ENCODE measurements at regions not wholly inside any gene's neighbourhood (a gene's known extent, or its start where the extent isn't known, plus 50 kb on each side); places are given as distances from the start of the nearest gene placed in this dataset.

DNA sequence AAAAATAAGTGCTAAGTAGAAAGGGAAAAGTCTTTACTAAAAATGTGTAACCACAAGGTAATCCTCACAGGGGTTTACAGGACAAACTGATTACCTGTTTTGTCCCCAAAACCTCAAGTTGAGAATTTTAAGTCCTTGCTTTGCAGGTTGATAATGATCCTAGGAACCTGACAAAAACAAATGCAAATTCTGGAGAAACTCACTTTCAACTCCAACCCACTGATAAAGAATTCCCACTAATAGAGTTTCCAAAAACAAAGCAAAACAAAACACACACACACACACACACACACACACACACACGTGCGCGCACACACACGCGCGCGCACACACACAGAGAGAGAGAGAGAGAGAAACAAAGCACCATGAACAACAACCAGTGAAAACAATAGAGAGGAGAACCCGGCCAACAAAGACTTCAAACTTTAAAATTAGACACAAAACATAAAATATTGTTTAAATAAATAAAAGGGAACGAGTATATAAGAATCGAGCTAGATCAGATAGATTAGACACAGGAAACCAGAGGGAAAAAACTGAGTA lies 187.0 kb upstream of the FOXN3 start:
- H3K36me3 ChIP-seq (ENCODE audit: insufficient read depth, low read length): peaks cover 9% of the 10 kb centered on the region; the same call in 1 of the 2 replicates
- no peak overlapping the region for H3K4me3 ChIP-seq (ENCODE audit: low read depth, low read length)
- no peaks in the 10 kb centered on the region for H3K27me3 ChIP-seq (ENCODE audit: insufficient read depth, low read length)
- H3K79me2 ChIP-seq (ENCODE audit: control insufficient read depth, insufficient read depth, low read length, unreplicated experiment): peaks cover 20% of the 10 kb centered on the region
- H2AFZ ChIP-seq (ENCODE audit: low read length, unreplicated experiment): no peak overlapping the region
- no peaks in the 10 kb centered on the region for H3K4me1 ChIP-seq (ENCODE audit: control insufficient read depth, insufficient read depth, low read length, unreplicated experiment)
- no peak overlapping the region for H3K27ac ChIP-seq (ENCODE audit: low read depth, low read length)

DNA sequence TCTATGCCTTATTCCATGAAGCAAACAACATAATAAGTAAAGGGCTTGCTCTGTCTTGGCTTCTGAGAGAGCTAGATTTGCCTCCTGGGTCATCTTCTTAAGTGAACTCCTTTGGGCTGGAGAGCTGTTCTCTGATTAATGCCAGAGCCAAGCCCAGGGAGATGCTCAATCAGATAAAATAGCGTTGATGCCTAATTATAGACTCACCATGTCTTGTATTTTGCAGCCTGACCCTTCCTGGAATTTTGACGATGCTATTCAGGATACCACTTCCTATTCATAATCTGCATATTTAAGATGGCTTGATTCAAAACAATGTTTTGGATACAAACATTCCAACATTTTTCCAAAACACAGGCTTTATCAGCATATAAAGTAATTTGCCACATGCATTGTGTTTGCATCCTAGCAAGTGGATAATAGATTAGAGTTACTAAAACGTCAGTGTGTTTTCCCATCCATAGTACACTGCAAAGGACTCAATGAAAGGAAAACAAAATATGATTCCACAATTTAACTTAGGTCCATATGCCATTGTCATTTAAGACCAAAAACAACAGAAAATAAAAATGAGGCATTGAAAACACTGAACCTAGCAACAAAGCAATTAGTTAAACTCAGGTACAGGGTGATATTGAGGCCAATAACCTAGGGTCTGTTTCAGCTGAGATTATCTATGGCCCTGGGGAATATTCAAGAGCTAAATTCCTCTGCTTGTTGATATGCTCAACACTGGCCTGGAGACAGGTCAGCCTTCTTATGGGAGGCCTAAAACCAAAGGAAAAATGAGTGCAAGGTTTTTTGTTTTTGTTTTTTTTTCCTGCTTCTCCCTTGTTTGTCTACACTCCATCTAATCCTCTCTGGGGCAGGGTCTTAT lies 184.2 kb upstream of the FOXN3 start:
- peaks cover 24% of the 10 kb centered on the region for H3K36me3 ChIP-seq (ENCODE audit: insufficient read depth, low read length)
- no peak overlapping the region for H3K27ac ChIP-seq (ENCODE audit: low read depth, low read length)
- H3K4me1 ChIP-seq (ENCODE audit: control insufficient read depth, insufficient read depth, low read length, unreplicated experiment): no peaks in the 10 kb centered on the region
- no peaks in the 10 kb centered on the region for H3K27me3 ChIP-seq (ENCODE audit: insufficient read depth, low read length)
- peaks cover 15% of the 10 kb centered on the region for H3K79me2 ChIP-seq (ENCODE audit: control insufficient read depth, insufficient read depth, low read length, unreplicated experiment)
- no peak overlapping the region for H3K4me3 ChIP-seq (ENCODE audit: low read depth, low read length)
- H2AFZ ChIP-seq (ENCODE audit: low read length, unreplicated experiment): no peak overlapping the region

DNA sequence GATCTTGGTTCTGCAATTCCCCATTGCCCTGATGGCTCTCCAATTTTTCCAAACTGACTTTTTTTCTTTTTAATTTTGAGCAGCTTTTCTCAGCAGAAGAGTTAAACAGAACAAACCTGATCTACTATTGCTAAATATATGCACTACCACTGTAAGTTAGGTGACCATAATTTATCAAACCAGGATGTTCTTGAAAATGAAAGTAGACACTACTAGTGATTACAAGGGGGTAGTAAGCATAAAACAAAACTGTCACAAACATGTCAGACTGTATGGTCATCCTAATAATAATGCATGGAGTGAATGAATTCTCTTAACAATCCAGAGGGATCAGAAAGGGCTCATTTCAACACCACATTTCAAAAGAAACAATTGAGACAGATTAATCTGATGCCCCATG lies 183.0 kb upstream of the FOXN3 start:
- Histone ChIP-seq H3K27ac (ENCODE audit: low read depth, low read length) (no peak overlapping the region), H3K4me3 (ENCODE audit: low read depth, low read length) (no peak overlapping the region), H3K79me2 (ENCODE audit: control insufficient read depth, insufficient read depth, low read length, unreplicated experiment) (peaks cover 15% of the 10 kb centered on the region), H2AFZ (ENCODE audit: low read length, unreplicated experiment) (no peak overlapping the region), H3K4me1 (ENCODE audit: control insufficient read depth, insufficient read depth, low read length, unreplicated experiment) (no peaks in the 10 kb centered on the region), H3K36me3 (ENCODE audit: insufficient read depth, low read length) (peaks cover 24% of the 10 kb centered on the region), H3K27me3 (ENCODE audit: insufficient read depth, low read length) (no peaks in the 10 kb centered on the region)

DNA sequence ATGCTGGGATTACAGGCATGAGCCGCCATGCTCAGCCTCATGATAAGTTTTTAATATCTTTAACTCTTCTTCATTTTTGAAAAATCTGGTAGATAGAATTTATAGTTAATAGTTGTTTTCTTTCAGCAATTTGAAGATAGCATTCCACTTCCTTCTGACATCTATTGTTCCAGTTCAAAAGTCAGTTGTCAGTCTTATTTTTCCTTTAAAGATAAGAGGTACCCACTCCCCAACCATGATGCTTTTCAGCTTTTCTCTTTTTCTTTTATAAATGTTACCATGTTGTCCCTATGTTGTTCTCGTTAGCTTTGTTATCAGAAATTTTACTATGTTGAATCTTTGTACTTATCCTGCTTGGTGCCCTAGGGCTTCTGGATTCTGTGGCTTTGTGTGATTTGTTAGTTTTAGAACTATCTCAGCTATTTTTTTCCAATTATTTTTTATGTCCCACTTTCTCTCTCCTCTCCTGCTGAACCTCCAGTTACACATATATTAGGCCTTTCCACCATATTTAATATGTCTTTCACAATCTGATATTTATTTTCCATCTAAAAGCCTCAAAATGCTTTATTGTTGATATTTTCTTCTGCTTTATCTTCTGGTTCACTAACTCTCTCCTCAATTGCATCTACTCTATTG lies 181.6 kb upstream of the FOXN3 start:
- H3K27ac ChIP-seq (ENCODE audit: low read depth, low read length): no peak overlapping the region
- peaks cover 12% of the 10 kb centered on the region for H3K79me2 ChIP-seq (ENCODE audit: control insufficient read depth, insufficient read depth, low read length, unreplicated experiment)
- H3K27me3 ChIP-seq (ENCODE audit: insufficient read depth, low read length): no peaks in the 10 kb centered on the region
- no peaks in the 10 kb centered on the region for H3K4me1 ChIP-seq (ENCODE audit: control insufficient read depth, insufficient read depth, low read length, unreplicated experiment)
- peaks cover 28% of the 10 kb centered on the region for H3K36me3 ChIP-seq (ENCODE audit: insufficient read depth, low read length)
- no peak overlapping the region for H2AFZ ChIP-seq (ENCODE audit: low read length, unreplicated experiment)
- no peak overlapping the region for H3K4me3 ChIP-seq (ENCODE audit: low read depth, low read length)

DNA sequence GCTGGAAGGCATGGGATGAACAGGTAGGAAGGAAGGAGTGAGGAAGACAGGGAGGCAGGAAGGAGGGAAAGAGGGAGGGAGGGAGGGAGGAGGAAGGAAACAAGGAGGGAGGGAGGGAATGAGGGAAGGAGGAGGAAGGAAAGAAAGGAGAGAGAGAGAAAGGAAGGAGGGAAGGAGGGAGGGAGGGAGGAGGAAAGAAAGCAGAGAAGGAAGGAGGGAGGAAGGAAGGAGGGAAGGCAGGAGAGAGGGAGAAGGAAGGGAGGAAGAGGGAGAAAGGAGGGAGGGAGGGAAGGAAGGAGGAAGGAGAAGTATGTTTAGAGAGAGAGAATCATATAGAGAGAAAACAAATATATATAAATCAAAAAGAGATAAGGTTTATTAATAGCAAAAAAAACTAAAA lies 175.9 kb upstream of the FOXN3 start:
- Histone ChIP-seq H2AFZ (ENCODE audit: low read length, unreplicated experiment) (no peak overlapping the region), H3K27ac (ENCODE audit: low read depth, low read length) (no peak overlapping the region), H3K36me3 (ENCODE audit: insufficient read depth, low read length) (peaks cover 21% of the 10 kb centered on the region), H3K4me3 (ENCODE audit: low read depth, low read length) (no peak overlapping the region), H3K4me1 (ENCODE audit: control insufficient read depth, insufficient read depth, low read length, unreplicated experiment) (no peaks in the 10 kb centered on the region), H3K79me2 (ENCODE audit: control insufficient read depth, insufficient read depth, low read length, unreplicated experiment) (no peaks in the 10 kb centered on the region), H3K27me3 (ENCODE audit: insufficient read depth, low read length) (no peaks in the 10 kb centered on the region)

DNA sequence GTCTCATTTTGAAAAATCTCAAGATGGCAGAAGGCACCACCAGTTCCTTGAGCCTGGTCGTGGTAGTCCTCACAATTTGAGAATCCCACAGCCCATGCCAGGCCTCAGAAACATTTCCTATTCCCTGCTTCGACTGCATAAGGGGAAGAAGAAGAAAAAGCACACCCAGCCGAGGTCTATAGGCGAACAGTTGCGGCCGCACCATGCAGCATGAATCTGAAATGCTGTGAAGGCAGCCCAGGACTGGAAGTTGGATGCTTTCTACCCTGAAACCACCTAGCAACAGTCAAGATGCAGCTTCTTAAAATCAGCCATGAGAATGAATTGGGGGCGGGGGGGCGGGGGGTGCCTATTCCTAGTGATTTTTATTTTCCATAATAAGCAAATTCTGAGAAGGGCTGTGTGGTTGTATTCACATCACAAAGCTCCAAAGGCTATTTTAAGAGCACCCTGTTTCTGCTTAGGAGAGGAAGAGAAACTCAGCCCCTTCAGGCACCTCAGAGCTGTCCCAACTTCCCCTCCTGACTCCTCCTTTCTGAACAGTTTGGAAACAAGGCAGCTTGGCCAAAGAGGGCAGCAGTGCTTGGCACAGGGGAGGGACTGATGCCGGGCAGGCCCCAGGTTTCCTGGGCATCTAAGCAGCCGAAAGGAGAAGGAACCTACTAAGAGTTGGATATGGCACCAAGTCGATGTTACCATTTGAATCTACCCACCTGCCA lies 172.5 kb upstream of the FOXN3 start:
- H3K27me3 ChIP-seq (ENCODE audit: insufficient read depth, low read length): no peaks in the 10 kb centered on the region
- no peak overlapping the region for H3K4me3 ChIP-seq (ENCODE audit: low read depth, low read length)
- no peak overlapping the region for H3K27ac ChIP-seq (ENCODE audit: low read depth, low read length)
- H3K4me1 ChIP-seq (ENCODE audit: control insufficient read depth, insufficient read depth, low read length, unreplicated experiment): no peaks in the 10 kb centered on the region
- H3K79me2 ChIP-seq (ENCODE audit: control insufficient read depth, insufficient read depth, low read length, unreplicated experiment): no peaks in the 10 kb centered on the region
- H2AFZ ChIP-seq (ENCODE audit: low read length, unreplicated experiment): no peak overlapping the region
- H3K36me3 ChIP-seq (ENCODE audit: insufficient read depth, low read length): peaks cover 11% of the 10 kb centered on the region

DNA sequence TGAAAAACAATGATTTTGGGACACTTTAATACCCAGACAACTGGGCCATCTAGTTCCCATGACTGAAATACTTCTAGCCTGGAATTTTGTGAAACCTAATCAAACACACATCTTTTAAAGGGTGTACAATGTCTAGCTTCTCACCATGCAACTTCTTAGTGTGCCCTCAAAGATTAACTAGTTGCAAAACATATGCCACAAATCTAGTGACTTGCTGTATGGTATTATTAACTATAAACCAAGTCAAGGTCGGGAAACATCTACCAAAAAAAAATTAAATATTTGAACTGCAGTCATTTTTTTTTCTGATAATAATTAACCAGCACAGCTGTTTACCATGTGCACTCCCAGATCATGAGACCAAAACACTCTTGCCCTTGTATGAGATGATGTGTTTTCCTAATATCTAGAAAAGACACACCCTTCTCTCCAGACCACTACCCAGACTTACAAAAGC lies 171.8 kb upstream of the FOXN3 start:
- Histone ChIP-seq H3K36me3 (ENCODE audit: insufficient read depth, low read length) (peaks cover 7% of the 10 kb centered on the region), H3K4me1 (ENCODE audit: control insufficient read depth, insufficient read depth, low read length, unreplicated experiment) (no peaks in the 10 kb centered on the region), H3K79me2 (ENCODE audit: control insufficient read depth, insufficient read depth, low read length, unreplicated experiment) (no peaks in the 10 kb centered on the region), H3K27me3 (ENCODE audit: insufficient read depth, low read length) (no peaks in the 10 kb centered on the region), H3K4me3 (ENCODE audit: low read depth, low read length) (no peak overlapping the region), H2AFZ (ENCODE audit: low read length, unreplicated experiment) (no peak overlapping the region), H3K27ac (ENCODE audit: low read depth, low read length) (no peak overlapping the region)

DNA sequence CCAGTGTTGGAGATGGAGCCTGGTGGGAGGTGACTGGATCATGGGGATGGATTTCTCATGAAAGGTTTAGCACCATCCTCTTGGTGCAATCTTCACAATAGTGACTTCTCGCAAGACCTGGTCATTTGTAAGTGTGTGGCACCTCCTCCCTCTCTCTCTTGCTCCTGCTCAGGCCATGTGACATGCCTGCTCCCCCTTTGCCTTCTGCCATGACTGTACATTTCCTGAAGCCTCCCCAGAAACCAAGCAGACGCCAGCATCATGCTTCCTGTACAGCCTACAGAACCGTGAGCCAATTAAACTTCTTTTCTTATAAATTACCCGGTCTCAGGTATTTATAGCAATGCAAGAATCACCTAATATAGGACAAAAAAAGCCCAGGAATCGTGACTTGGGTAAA lies 171.0 kb upstream of the FOXN3 start:
- Histone ChIP-seq H2AFZ (ENCODE audit: low read length, unreplicated experiment) (no peak overlapping the region), H3K27me3 (ENCODE audit: insufficient read depth, low read length) (no peaks in the 10 kb centered on the region), H3K27ac (ENCODE audit: low read depth, low read length) (no peak overlapping the region), H3K36me3 (ENCODE audit: insufficient read depth, low read length) (peaks cover 7% of the 10 kb centered on the region), H3K4me1 (ENCODE audit: control insufficient read depth, insufficient read depth, low read length, unreplicated experiment) (no peaks in the 10 kb centered on the region), H3K79me2 (ENCODE audit: control insufficient read depth, insufficient read depth, low read length, unreplicated experiment) (no peaks in the 10 kb centered on the region), H3K4me3 (ENCODE audit: low read depth, low read length) (no peak overlapping the region)

DNA sequence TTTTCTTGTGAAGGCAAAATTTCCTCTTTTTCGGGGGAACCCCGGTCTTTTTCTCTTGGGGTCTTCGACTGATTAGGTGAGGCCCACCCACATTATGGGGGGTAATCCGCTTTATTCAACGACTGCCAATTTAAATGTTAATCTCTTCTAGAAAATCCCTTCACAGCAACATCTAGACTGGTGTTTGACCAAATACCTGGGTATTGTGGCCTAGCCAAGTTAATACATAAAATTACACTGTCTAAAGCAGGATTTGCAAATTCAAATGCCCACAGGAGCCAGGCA lies 170.0 kb upstream of the FOXN3 start:
- Histone ChIP-seq H3K36me3 (ENCODE audit: insufficient read depth, low read length) (peaks cover 7% of the 10 kb centered on the region), H3K27me3 (ENCODE audit: insufficient read depth, low read length) (no peaks in the 10 kb centered on the region), H3K79me2 (ENCODE audit: control insufficient read depth, insufficient read depth, low read length, unreplicated experiment) (no peaks in the 10 kb centered on the region), H3K27ac (ENCODE audit: low read depth, low read length) (no peak overlapping the region), H3K4me1 (ENCODE audit: control insufficient read depth, insufficient read depth, low read length, unreplicated experiment) (no peaks in the 10 kb centered on the region), H3K4me3 (ENCODE audit: low read depth, low read length) (no peak overlapping the region), H2AFZ (ENCODE audit: low read length, unreplicated experiment) (no peak overlapping the region)

DNA sequence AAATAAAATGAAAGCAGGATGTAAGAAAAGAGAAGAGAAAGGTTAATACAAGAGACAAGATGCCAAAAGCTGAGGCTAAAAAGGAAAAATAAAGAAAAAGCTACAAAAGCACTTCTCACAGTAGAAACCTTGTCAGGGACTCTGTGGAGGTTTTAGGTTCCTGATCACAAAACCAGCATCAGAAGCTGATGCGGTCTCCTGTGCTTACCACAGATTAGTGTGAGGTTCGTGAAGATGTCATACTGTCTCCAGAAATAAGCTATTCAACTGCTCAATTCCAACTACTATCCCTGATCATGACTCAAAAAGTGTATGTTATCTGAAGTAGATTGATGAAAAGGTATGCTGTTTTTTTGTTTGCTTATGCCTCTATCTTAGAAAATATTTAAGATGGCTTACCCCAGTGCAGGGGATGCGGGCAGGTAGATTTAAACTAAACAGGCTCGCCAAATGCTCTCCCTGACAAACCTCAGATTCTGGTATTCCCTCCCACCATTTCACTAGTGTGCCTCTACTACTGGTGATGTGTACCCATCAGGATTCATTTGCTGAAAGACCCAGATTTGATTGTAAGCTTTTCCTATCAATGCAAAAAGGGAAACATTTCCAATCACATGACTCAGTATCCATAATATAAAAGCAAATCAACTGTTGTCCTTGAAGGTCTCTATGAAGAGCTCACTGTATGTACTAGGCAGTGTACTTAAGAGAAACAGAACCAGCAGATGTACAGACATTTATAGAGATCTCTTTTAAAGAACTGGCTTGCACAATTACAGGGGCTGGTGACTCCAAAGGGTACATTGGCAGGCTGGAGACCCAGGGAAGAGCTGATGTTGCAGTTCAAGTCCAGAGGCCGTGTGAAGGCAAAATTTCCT lies 169.5 kb upstream of the FOXN3 start:
- Histone ChIP-seq H3K27me3 (ENCODE audit: insufficient read depth, low read length) (no peaks in the 10 kb centered on the region), H2AFZ (ENCODE audit: low read length, unreplicated experiment) (no peak overlapping the region), H3K36me3 (ENCODE audit: insufficient read depth, low read length) (peaks cover 5% of the 10 kb centered on the region), H3K4me1 (ENCODE audit: control insufficient read depth, insufficient read depth, low read length, unreplicated experiment) (no peaks in the 10 kb centered on the region), H3K79me2 (ENCODE audit: control insufficient read depth, insufficient read depth, low read length, unreplicated experiment) (no peaks in the 10 kb centered on the region), H3K4me3 (ENCODE audit: low read depth, low read length) (no peak overlapping the region), H3K27ac (ENCODE audit: low read depth, low read length) (no peak overlapping the region)

Measured in ACC112 (cell line).